ENCODE measurements at regions not wholly inside any gene's neighbourhood (a gene's known extent, or its start where the extent isn't known, plus 50 kb on each side); places are given as distances from the start of the nearest gene placed in this dataset.

GRCh38 chr6:82818727-82819126 lies 246.9 kb downstream of the UBE3D start:
- no peak overlapping the region for H3K27ac ChIP-seq
- no peak for TF ChIP-seq CTCF (conservative IDR thresholded peaks at IDR 0.05)
- no peak for TF ChIP-seq ZFX (IDR thresholded peaks at IDR 0.05)

DNA sequence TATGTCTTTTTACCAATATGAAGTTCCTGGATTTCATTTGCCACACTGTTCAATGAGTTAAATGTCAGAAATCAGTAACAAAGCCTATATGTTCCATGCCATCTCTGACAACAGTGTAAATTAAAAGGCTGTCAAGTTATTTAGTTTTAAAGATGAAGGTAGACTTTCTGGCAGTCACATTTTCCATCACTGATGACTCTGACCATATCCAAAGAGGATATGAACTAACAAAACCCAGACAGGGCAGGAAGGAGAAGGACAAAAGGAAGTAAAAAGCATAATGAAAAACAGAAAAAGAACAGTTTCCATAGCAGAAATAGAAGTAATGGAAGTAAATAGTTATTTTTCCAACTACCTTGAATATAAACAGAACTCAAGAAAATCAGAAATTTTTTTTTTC lies 242.3 kb downstream of the UBE3D start:
- TF ChIP-seq CTCF (conservative IDR thresholded peaks at IDR 0.05) (no peak), ZFX (IDR thresholded peaks at IDR 0.05) (no peak)

DNA sequence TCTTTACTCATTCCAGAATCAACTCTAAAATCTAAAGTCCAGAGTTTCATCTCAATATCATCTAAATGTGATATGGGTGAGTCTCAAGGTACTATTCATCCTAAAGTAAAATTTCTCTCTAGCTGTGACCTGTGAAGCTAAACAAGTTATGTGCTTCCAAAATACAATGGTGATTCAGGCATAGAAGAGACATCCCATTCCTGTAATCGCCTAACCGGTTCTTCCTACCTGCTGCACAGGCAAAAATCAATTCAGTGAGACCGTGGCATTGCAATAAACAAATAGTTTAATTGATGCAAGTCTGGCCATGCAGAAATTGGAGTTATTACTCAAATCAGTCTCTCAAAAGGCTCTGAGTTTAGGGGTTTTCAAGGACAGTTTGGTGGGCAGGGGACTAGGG lies 232.8 kb downstream of the UBE3D start:
- no peak overlapping the region for H3K27ac ChIP-seq
- TF ChIP-seq CTCF (conservative IDR thresholded peaks at IDR 0.05) = no peak
- TF ChIP-seq ZFX (IDR thresholded peaks at IDR 0.05) = no peak

More for the DNA sequence above, 242.3 kb downstream of the UBE3D start:
- no peak overlapping the region for H3K27ac ChIP-seq

DNA sequence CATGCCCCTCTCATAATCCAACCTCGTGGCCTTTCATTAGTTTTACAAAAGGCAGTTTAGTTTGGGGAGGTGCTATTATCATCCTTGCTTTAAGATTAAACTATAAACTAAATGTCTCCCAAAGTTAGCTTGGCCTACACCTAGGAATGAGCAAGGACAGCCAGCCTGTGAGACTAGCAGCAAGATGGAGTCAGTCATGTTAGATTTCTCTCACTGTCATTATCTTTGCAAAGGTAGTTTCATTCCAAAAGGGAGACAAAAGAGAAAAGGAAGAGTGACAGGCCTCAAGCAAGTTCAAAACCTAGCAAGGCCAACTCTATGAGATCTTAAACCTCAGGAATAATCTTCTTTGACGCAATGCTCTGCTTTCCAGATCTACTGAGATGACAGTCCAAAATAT lies 232.2 kb downstream of the UBE3D start:
- TF ChIP-seq ZFX (IDR thresholded peaks at IDR 0.05) (no peak), CTCF (conservative IDR thresholded peaks at IDR 0.05) (no peak)

DNA sequence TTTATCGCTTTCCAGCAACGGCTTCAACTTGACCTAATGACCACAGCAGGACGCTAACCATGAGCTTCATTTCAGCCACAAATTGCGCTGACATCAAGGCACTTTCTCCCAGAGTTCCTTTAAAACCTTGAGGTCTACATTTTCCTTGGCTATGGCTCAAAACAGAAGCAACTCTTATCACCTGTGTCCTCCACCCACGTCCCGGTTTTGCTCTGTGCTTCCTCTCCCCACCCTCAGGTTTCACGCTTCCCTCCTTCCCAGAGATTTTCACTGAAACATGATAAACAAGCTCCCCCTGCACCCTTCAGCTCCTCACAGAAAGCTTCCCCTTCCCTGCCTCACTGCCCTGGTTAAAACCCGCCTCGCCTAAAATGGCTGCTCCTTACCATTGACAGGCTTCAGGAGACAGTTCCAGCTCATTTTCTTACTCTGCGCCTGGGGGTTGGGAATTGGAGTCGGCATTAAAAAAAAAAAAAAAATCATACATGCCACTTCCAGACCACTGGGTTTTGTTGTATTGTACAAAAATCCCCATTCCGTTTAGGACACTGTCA lies 229.5 kb downstream of the UBE3D start:
- TF ChIP-seq CTCF (conservative IDR thresholded peaks at IDR 0.05) (no peak), ZFX (IDR thresholded peaks at IDR 0.05) (no peak)

More for the DNA sequence above, 232.2 kb downstream of the UBE3D start:
- no peak overlapping the region for H3K27ac ChIP-seq

GRCh38 chr6:82840571-82840970 lies 225.1 kb downstream of the UBE3D start:
- H3K27ac ChIP-seq = no peak overlapping the region
- TF ChIP-seq ZFX (IDR thresholded peaks at IDR 0.05) = no peak
- TF ChIP-seq CTCF (conservative IDR thresholded peaks at IDR 0.05) = no peak

More for the DNA sequence above, 229.5 kb downstream of the UBE3D start:
- no peak overlapping the region for H3K27ac ChIP-seq

- TF ChIP-seq CTCF (conservative IDR thresholded peaks at IDR 0.05) = no peak
- no peak for TF ChIP-seq ZFX (IDR thresholded peaks at IDR 0.05)
- H3K27ac ChIP-seq = no peak overlapping the region
These were observed 224.3 kb downstream of the UBE3D start for GRCh38 chr6:82841309-82841708.

Measured in C4-2B (cell line).